Activated T-cell treated with anti-CD3 and anti-CD28 coated beads, Interleukin-2, amount 50 U/mL, for 24 hours (primary cell): ENCODE measurements at regions not wholly inside any gene's neighbourhood (a gene's known extent, or its start where the extent isn't known, plus 50 kb on each side); places are given as distances from the start of the nearest gene placed in this dataset.

ENCODE experiments used
- DNase-seq: peaks from one replicate; pipeline ENCODE4 v3.0.0-alpha.2; 2020
- H3K27ac Mint-ChIP-seq: 2 replicates; pipeline ENCODE4 v1.8.0; 2020; ENCODE audit warnings: mild to moderate bottlenecking, mixed read lengths
- H3K27me3 Mint-ChIP-seq: 2 replicates; pipeline ENCODE4 v1.8.0; 2020; ENCODE audit warnings: mixed read lengths
- H3K36me3 Mint-ChIP-seq: 2 replicates; pipeline ENCODE4 v1.8.0; 2020; ENCODE audit warnings: low read depth, mixed read lengths
- H3K4me1 Mint-ChIP-seq: 2 replicates; pipeline ENCODE4 v1.8.0; 2020; ENCODE audit warnings: low read depth, mixed read lengths
- H3K4me3 Mint-ChIP-seq: 2 replicates; pipeline ENCODE4 v1.8.0; 2020; ENCODE audit warnings: mild to moderate bottlenecking, moderate library complexity, mixed read lengths
- H3K9me3 Mint-ChIP-seq: 2 replicates; pipeline ENCODE4 v1.8.0; 2020; ENCODE audit warnings: mixed read lengths

DNA sequence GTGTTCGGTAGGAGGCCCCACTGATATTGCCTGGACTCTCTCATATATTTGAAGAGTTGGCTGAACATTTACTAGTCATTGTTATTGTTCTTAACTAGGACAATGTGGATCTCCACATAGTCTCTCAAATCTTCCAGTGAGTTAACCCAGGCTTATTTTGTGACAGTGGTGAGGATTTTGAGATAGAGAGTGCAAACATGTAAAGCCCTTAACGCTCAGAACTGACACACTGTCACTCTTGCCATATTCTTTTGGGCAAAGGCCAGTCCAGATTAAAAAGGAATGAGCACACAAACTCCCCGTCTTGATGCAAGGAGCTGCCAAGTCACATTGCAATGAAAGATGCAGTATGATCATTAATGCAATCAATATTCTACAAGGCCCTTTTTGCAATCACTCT lies 431.9 kb upstream of the AZI2 start:
- H3K27me3 Mint-ChIP-seq = no peaks in the 10 kb centered on the region
- H3K27ac Mint-ChIP-seq = no peak overlapping the region
- no peak for DNase-seq

DNA sequence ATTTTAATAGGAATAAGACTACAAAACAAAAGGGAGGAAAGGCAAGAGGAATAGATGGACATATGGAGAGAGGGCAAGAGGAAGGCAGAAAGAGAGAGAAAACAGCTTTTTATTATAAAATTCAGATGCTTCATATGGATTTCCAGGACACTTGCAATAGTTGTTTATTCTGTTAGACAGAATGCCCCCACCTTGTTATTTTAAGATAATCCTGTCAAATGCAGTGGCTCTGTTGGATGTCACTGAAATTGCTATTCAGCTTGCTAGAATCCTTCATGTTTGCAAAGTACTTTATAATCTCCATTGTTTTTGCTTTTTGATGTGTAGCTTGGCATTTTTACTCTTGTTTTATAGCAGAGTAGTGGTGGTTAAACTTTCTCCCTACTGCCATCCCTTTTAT lies 432.4 kb upstream of the AZI2 start:
- no peak overlapping the region for H3K27ac Mint-ChIP-seq
- H3K4me1 Mint-ChIP-seq = no peaks in the 10 kb centered on the region
- no peaks in the 10 kb centered on the region for H3K27me3 Mint-ChIP-seq
- no peak for DNase-seq
- no peaks in the 10 kb centered on the region for H3K9me3 Mint-ChIP-seq
- H3K4me3 Mint-ChIP-seq = no peak overlapping the region
- H3K36me3 Mint-ChIP-seq = no peaks in the 10 kb centered on the region

More for the DNA sequence above, 431.9 kb upstream of the AZI2 start:
- Mint-ChIP-seq H3K36me3 (no peaks in the 10 kb centered on the region), H3K9me3 (no peaks in the 10 kb centered on the region), H3K4me1 (no peaks in the 10 kb centered on the region), H3K4me3 (no peak overlapping the region)

- no peaks in the 10 kb centered on the region for H3K4me1 Mint-ChIP-seq
These were observed 437.8 kb upstream of the AZI2 start for GRCh38 chr3:28786446-28786845.

DNA sequence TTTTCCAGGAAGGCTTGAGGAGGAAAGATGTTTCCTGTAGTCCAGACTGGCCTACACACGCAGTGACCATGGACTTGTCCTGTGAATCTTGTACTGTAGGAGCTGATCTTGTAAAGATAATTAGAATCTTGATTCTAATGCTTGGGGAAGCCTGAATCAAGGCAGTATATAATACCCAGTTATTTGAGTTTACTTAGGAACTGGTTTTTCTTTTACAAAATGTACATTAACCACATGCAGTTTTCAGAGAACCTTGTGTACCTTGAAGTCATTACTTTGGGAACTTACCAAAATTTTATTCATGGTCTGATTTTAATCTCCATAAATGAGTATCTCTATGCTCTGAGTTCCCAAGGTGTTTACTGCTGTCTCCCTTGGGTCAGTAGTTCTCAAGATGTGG lies 439.9 kb upstream of the AZI2 start:
- H3K4me1 Mint-ChIP-seq = no peaks in the 10 kb centered on the region
- no peaks in the 10 kb centered on the region for H3K27me3 Mint-ChIP-seq
- no peak overlapping the region for H3K27ac Mint-ChIP-seq
- H3K9me3 Mint-ChIP-seq = no peaks in the 10 kb centered on the region
- H3K4me3 Mint-ChIP-seq = no peak overlapping the region
- no peaks in the 10 kb centered on the region for H3K36me3 Mint-ChIP-seq
- no peak for DNase-seq

More at GRCh38 chr3:28786446-28786845, 437.8 kb upstream of the AZI2 start:
- Mint-ChIP-seq H3K4me3 (no peak overlapping the region), H3K27me3 (no peaks in the 10 kb centered on the region), H3K27ac (no peak overlapping the region), H3K36me3 (no peaks in the 10 kb centered on the region), H3K9me3 (no peaks in the 10 kb centered on the region)
- no peak for DNase-seq

GRCh38 chr3:28791713-28792255 lies 443.2 kb upstream of the AZI2 start:
- no peak overlapping the region for H3K4me3 Mint-ChIP-seq
- no peak overlapping the region for H3K27ac Mint-ChIP-seq
- no peaks in the 10 kb centered on the region for H3K27me3 Mint-ChIP-seq
- no peaks in the 10 kb centered on the region for H3K4me1 Mint-ChIP-seq
- no peaks in the 10 kb centered on the region for H3K9me3 Mint-ChIP-seq
- no peaks in the 10 kb centered on the region for H3K36me3 Mint-ChIP-seq
- no peak for DNase-seq

- Mint-ChIP-seq H3K36me3 (no peaks in the 10 kb centered on the region), H3K27ac (no peak overlapping the region), H3K4me3 (no peak overlapping the region), H3K9me3 (no peaks in the 10 kb centered on the region), H3K4me1 (no peaks in the 10 kb centered on the region), H3K27me3 (no peaks in the 10 kb centered on the region)
- DNase-seq = no peak
These were observed 444.0 kb upstream of the AZI2 start for GRCh38 chr3:28792604-28793003.

- Mint-ChIP-seq H3K9me3 (no peaks in the 10 kb centered on the region), H3K36me3 (no peaks in the 10 kb centered on the region)
These were observed 450.5 kb upstream of the AZI2 start for GRCh38 chr3:28799084-28799483.

DNA sequence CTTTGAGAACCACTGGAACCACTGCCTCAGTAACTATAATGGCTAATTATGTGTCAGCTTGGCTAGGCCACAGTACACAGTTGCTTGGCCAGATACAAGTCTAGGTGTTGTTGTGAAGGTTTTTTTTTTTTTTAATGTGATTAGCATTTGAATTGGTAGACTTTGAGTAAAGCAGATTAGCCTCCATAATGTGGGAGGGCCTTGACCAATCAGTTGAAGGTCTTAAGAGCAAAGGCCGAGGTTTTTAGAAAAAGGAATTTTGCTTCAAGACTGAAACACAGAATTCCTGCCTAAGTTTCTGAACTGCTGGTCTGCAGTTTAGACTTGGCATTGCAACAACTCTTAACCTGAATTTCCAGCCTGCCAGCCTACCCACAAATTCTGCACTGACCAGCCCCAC lies 451.6 kb upstream of the AZI2 start:
- no peaks in the 10 kb centered on the region for H3K27me3 Mint-ChIP-seq
- H3K27ac Mint-ChIP-seq = no peak overlapping the region
- no peaks in the 10 kb centered on the region for H3K36me3 Mint-ChIP-seq
- H3K4me1 Mint-ChIP-seq = no peaks in the 10 kb centered on the region
- DNase-seq = no peak
- no peaks in the 10 kb centered on the region for H3K9me3 Mint-ChIP-seq
- no peak overlapping the region for H3K4me3 Mint-ChIP-seq

More at GRCh38 chr3:28799084-28799483, 450.5 kb upstream of the AZI2 start:
- DNase-seq = no peak
- Mint-ChIP-seq H3K4me1 (no peaks in the 10 kb centered on the region), H3K27me3 (no peaks in the 10 kb centered on the region), H3K27ac (no peak overlapping the region), H3K4me3 (no peak overlapping the region)

DNA sequence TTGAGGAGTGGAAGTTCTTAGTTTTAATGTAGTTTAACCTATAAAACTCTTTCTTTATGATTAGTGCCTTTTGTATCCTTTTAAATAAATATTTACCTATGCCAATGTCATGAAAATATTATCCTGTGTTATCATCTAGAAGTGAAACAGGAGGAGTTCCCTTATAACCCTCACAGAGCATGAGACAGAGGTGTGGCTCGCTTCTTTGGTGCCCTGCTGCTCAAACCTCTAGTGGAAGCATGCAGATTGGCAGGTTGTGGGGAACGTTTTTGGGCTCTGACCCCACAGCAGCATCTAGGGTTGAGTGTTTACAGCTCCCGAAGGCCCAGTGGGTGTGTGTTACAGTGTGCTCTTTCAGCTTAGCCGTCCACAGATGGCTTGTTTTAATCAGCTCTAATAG lies 459.4 kb upstream of the AZI2 start:
- no peaks in the 10 kb centered on the region for H3K4me1 Mint-ChIP-seq
- no peak overlapping the region for H3K4me3 Mint-ChIP-seq
- no peak for DNase-seq
- H3K27me3 Mint-ChIP-seq = no peaks in the 10 kb centered on the region
- H3K36me3 Mint-ChIP-seq = no peaks in the 10 kb centered on the region
- no peak overlapping the region for H3K27ac Mint-ChIP-seq
- H3K9me3 Mint-ChIP-seq = no peaks in the 10 kb centered on the region

DNA sequence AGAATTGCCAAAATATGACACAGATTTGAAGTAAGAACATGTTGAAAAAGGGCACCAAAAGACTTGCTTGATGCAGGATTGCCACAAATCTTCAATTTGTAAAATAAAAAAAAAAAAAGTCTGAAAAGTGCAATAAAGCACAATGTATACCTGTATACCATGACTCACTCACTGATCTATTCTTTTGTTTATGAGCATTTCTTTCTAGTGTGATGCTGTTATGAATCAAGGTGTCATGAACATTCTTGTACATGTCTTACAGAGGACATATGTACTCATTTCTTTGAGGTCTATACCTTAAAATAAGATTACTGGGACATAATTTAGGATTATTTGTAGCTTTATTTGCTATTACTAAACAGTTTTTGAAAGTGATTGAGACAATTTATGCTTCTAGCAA lies 464.9 kb upstream of the RBMS3 start:
- H3K4me1 Mint-ChIP-seq = no peaks in the 10 kb centered on the region
- H3K27ac Mint-ChIP-seq = no peak overlapping the region
- DNase-seq = no peak
- no peak overlapping the region for H3K4me3 Mint-ChIP-seq
- H3K9me3 Mint-ChIP-seq = peaks cover 3% of the 10 kb centered on the region
- H3K36me3 Mint-ChIP-seq = no peaks in the 10 kb centered on the region
- peaks cover 4% of the 10 kb centered on the region for H3K27me3 Mint-ChIP-seq

DNA sequence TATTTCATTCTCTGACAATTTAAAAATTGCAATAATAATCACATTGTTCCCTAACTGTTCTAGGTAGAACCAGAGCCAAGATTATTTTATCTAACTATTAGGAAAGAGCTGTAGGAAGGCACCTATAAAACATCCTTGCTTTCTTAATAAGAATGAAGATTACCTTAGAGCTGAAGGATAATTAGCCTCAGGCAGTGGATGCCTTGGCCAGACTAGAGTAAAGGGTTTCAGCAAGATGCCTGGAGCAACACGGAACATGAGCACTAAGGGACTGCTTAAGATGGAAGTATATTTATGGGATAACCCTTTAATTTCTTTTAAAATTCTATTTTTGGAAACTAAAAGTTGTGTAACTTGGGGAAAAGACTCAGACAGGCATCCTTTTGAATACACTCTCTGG lies 456.6 kb upstream of the RBMS3 start:
- Mint-ChIP-seq H3K4me1 (no peaks in the 10 kb centered on the region), H3K27me3 (peaks cover 17% of the 10 kb centered on the region), H3K27ac (no peak overlapping the region), H3K36me3 (no peaks in the 10 kb centered on the region), H3K4me3 (no peak overlapping the region), H3K9me3 (peaks cover 7% of the 10 kb centered on the region)
- DNase-seq = no peak

GRCh38 chr3:28826840-28827239 lies 454.0 kb upstream of the RBMS3 start:
- Mint-ChIP-seq H3K27ac (no peak overlapping the region), H3K4me1 (no peaks in the 10 kb centered on the region), H3K27me3 (peaks cover 16% of the 10 kb centered on the region), H3K9me3 (peaks cover 9% of the 10 kb centered on the region), H3K4me3 (no peak overlapping the region), H3K36me3 (no peaks in the 10 kb centered on the region)
- no peak for DNase-seq

DNA sequence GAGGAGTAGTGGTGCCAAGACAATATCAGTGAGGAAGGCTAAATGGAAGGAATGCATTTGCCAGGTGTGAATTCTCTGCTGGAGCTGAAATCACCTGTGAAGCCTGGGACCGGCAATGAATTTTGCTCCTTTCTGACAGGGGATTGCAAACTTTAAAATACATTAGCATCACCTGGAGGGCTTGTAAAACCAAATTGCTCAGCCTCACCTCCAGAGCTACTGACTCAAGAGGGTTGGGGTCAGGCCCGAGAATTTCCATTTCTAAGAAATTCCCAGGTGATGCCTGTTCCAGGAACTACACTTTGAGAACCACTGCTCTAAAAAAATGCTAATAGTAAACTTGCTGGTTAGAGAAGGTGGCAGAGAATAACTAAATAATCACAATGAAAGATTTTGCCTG lies 445.6 kb upstream of the RBMS3 start:
- Mint-ChIP-seq H3K4me1 (peaks cover 6% of the 10 kb centered on the region), H3K4me3 (no peak overlapping the region), H3K36me3 (no peaks in the 10 kb centered on the region), H3K27ac (no peak overlapping the region), H3K27me3 (peaks cover 32% of the 10 kb centered on the region), H3K9me3 (peaks cover 7% of the 10 kb centered on the region)
- DNase-seq = no peak

- H3K36me3 Mint-ChIP-seq = no peaks in the 10 kb centered on the region
- H3K27ac Mint-ChIP-seq = no peak overlapping the region
- DNase-seq = no peak
- H3K27me3 Mint-ChIP-seq = peaks cover 29% of the 10 kb centered on the region
- H3K4me3 Mint-ChIP-seq = no peak overlapping the region
- peaks cover 11% of the 10 kb centered on the region for H3K4me1 Mint-ChIP-seq
- H3K9me3 Mint-ChIP-seq = peaks cover 10% of the 10 kb centered on the region
These were observed 445.1 kb upstream of the RBMS3 start for GRCh38 chr3:28835751-28836150.

DNA sequence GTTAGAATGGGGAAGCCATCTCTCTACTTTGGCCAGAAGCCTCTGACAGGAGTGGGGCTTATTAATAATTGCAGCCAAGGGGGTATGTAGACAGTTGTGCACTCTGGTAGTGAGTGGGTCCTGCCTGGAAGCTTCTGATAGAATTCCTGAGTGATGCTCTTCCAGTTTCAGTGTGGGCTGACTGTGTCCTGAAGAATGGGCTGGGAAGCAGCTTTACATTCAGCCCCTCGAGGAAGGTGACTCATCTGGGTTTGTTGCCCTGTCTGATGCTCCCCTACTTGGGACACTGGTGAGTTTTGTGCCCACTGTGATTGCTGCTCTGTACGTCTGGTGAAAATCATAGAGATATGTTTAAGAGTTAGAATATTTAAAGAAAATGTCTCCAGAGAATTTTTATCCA lies 444.7 kb upstream of the RBMS3 start:
- Mint-ChIP-seq H3K27me3 (peaks cover 28% of the 10 kb centered on the region), H3K9me3 (peaks cover 7% of the 10 kb centered on the region), H3K27ac (no peak overlapping the region), H3K4me3 (no peak overlapping the region), H3K4me1 (peaks cover 13% of the 10 kb centered on the region), H3K36me3 (no peaks in the 10 kb centered on the region)
- DNase-seq = no peak

- Mint-ChIP-seq H3K36me3 (no peaks in the 10 kb centered on the region), H3K27ac (peak overlapping the region; percentile 87), H3K9me3 (peaks cover 3% of the 10 kb centered on the region), H3K27me3 (peaks cover 22% of the 10 kb centered on the region), H3K4me3 (peak overlapping the region; percentile 16), H3K4me1 (peaks cover 26% of the 10 kb centered on the region)
- peak; percentile 34 for DNase-seq
These were observed 439.9 kb upstream of the RBMS3 start for GRCh38 chr3:28840976-28841376.
